HG03520 (cell line): ENCODE measurements at regions not wholly inside any gene's neighbourhood (a gene's known extent, or its start where the extent isn't known, plus 50 kb on each side); places are given as distances from the start of the nearest gene placed in this dataset.

Experiments used
- ATAC-seq: cut with Tn5 transposase; IDR thresholded peaks from one replicate; pipeline ENCODE4 v1.9.1; 2021; ENCODE audit warnings: mild to moderate bottlenecking, moderate library complexity; ENCODE audit not compliant: unreplicated experiment

DNA sequence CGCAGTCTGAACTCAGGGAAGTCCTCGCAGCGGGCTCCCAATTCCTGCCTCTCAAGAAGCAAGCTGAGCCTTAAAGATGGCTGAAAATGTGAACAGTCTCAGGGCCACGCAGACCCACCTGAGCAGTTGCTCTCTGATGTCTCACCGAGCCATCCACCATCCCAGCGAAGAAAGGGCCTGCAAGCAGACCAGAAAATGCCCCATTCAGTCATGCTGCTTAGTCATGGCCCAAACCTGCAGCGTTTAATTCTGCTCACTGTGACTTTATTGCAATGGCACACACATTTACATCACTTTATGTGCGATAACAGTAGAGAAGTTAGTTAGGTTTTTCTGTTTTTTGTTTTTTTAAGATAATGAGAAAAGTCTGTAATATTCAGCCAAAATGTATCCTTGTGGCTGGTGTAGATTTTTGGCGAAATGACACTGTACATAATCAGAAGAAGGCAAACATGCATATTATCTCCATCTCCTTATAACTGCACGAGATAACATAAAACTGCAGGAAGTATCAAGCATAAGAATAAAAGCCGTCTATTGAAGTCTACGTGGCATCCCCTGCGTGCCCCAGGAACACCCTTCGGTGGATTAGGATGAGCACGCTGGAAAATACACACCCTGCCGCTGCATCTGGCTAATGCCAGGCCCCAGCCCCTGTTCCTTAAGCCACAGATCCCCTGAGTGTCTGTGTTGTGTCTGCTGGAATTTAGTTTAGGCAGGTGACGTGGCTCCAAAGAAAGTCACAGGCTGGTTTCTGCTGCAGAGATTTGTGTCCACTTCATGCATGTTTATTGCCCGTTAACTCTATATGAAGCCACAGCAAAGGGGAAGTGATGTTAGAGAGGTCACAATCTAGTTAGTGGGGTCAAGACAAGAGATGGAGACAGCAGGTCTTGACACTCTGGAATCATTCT is 119.8 kb upstream of the IRF2BP2 start:
- no peak for ATAC-seq

DNA sequence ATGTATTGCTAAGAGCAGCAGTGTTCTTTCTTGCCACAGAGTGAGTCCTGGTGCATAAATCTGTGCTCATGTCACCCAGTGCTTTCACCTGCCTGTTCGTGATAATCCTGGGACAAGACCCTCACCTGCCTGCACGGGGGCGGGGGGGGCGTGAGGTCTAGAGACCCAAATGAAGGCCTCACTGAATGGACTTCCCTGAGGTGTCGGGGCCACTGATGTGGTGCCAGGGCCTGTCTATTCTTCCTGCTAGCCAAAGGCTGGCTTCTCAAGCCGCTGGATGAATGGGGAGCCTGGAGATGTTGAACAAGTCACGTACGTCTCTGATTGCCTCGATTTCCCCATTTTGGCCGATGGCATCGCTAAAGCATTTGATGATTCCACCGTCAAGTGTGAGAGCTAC is 118.8 kb upstream of the IRF2BP2 start:
- no peak for ATAC-seq

DNA sequence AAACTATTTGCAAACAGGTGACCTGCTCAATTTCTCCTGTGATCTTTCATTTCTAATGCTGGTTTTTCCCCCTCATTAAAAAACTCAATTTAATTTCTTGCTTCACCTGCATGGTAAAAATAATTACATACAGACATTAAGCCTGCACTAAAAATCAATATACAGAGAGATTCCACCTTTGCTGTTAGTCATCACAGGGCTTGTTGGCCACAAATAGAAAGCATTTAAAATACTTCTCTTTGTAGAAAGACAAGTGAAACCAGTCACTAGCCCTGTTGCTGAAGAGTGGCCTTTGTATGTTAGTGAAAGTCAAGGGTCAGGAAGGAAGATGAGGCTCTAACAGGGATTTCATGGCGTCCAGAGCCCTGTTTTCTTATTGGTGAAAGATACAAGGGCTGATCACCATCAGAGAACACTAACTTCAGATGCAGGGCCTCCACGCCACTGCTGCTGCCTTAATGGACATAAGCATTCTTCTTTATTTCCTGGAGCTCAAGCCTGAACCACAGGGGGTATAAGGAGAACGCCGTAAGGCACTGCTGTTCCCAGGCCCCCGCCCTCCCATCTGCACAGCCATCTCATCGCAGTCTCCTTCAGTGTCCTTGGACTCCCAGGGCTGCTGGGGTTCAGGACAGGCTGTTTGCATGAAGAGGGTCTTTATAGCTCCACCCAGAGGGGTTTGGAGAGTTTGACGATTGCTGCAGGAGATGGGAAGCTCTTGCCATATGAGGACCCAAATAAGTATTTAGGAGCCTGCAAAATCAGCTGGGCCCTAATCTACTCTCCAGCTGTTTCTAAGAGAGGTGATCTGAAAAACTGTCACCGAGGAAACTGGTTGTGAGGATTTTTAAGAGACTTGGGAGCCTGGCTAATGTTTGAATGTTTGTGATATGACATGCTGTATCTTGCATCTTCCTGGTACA is 117.3 kb upstream of the IRF2BP2 start:
- ATAC-seq, result no peak

DNA sequence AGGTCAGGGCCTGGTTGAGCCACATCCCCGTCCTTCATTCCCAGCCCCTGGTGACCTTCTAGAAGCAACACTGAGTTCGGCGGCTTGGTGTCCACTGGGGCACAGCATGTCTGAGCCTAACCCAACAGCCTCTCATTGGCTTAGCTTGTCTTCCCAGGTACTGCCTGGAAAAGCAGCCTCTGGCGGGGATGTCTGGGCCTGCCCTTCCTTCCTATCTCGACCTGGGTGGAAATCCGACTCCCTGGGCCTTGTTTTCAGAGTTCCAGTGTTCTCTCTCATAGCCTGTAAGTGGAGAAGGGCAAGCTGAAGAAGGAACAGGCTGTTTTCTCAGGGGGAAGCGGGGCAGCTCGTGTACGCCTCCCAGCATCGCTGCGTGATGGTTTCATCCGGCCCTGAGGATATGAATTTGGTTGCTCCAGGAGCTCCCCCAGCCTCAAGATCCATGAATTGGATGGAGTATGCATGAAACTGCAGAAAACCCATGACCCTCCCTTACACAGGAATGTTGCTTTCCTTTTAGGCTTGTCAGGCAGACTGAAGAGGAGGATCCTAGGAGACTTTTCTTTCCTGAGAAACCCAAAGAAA is 116.5 kb upstream of the IRF2BP2 start:
- ATAC-seq, result no peak

DNA sequence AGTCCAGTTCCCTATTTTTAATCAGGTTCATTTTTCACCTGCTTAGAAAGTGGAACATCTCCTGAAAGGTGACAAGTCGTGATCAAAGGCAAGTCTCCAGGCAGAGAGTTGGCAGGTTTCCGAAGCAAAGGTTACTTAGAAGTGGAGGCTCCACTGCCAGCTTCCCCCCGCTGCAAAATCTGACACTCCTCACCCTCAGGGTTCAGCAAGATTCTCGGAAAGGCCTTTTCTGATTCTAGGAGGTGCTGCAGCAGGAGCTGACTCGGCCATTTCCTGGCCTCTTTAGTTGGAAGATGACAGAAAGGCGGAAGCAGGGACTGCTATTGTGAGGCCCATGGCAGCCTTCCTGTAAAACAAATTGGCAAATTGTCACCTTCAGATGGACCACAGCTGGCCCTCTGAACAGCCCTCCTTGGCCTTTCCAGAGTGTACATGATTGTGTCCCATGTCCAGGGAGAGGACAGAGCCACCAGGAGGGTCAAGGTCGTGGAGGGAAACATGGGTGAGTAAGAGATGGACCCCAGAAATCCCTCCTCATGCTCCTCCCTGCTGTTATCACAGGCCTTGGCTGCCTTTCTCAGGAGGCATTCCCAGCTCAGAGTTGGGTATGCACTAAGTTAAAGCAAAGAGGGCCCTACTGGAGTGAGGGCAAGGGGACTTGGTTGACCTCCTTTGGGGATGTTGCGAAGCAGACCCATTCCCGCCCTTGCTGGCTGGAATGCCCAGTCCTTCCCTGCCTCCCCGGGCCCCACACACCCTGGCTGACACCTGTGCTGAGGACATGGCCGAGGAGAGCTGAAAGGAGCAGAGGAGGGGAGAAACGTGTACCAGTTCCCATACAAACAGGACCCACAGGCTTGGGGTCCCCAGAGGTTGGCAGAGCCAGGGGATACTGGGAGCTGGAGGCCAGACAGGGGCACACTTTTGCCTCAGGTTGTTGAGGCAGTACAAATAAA is 115.5 kb upstream of the IRF2BP2 start:
- no peak for ATAC-seq

DNA sequence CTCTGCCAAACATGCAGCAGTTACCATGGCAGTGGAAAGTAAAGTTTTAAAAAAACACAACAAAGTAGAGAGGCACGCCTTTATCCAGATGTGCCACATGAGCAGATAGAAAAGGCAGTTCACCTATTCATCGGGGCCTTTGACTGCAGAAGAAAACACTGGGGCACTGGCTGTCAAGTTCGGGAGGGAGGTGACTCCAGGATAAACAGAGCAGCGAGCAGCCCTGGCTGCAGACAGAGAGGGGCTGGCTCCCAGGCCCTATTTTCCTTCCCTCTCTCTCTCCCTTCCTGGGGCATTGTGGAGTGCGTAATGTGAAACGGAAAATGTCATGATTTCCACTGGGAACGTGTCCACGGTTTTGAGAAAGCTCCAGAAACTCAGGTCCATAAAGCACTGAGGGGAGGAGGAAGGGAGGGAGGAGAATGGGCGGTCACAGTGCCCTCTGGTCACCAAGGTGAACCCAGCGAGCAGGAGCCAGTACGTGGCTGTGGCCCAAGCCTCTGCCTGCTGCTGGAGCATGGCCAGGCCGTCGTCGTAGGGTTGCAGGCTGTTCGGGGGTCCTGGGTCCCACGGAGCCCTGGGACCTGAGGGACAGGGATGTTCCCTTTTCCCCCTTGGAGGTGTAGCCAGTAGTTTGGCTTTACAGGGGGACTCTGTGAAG is 114.7 kb upstream of the IRF2BP2 start:
- ATAC-seq, result no peak

DNA sequence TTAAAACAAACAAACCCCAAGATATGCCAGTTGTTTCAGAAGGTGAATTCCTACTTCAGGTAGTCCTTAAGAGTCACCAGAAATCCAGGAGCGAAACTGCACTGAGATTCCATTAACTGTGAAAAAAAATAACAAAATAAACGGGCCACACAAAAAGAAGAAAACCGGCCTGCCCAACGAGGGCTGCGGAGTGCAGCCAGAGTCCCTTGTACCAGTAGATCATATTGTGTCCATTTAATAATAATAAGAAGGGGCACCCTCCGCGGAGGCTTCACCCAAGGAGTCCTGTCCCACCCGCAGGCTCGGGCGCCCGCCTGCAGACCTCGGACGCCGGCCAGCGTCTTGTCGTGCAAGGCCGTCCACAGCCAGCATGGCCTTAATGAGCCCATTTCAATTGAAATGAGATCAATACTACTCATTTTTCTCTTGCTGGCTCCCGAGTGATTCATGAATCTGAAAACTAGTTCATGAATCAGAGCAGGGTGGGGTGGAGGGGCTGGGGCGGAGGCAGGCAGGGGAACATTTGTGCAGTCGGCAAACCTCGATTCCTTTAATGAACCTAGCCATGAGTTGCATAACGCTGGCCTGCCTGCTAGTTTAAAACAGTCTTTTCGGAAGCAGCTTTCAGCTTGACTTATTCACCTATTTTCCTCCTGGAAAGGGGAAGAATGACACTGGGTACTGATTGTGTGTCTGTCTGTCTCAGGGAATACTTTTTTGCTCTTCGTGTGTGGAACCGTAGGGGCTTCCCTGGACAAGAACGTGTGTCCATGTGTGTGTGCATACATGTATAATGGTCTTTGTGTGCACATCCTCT is 113.1 kb upstream of the IRF2BP2 start:
- no peak for ATAC-seq

DNA sequence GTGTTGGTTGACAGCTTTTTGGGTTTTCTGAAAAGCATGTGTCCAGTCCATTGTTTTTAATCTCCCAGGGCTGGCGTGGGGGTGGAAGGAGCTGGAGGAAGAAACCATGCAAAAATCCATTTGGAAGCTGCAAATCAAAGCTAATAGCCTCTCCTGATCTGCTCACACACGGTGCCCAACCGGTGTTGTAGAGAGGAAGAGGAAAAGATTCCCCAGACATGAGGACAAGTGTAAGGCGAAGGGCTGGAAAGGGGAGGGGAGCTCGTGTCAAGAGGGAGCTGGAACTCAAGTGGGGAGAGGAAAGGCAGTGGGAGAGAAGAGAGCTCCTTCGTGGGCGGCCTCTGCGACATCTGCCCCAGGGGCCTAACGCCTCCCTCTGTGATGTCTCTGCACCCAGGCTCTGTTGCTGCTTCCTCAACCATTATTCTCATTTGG is 112.3 kb upstream of the IRF2BP2 start:
- ATAC-seq, result no peak

DNA sequence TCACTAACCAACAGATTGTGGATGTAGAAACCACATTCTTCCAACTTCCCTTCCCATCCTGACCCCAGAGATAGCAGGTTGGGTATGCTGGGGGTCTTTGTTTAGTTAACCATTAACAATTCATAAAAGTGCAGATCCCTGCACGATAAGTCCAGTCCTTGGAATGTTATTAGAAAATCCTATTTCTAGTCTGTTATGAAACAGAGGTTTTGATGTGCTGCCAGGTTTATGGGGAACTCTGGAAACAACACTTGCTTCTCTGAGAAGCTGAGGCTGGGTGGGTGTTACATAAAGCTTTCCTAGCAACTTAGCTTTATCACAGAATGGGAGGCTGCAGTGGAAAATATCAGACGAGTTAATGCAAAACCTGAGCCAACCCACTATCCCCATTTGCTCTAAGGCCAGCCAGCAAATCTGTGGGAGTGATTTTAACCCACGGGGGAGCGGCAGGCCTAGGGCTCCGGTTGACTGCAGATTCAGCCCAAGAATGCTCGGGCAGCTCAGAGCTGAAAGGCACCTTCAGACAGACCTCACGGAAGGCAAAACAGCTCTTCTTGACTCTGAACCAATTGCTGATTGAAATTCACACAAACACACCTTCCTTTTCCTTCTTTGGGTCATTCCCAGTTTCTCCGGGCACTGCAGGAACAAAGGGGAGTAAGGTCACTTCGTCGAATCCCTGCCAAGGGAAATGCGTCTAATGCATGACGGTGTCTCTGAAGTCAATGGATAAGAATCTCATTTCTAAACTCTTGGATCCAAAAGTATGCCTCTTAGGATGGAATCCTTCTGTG is 111.7 kb upstream of the IRF2BP2 start:
- ATAC-seq, result no peak

DNA sequence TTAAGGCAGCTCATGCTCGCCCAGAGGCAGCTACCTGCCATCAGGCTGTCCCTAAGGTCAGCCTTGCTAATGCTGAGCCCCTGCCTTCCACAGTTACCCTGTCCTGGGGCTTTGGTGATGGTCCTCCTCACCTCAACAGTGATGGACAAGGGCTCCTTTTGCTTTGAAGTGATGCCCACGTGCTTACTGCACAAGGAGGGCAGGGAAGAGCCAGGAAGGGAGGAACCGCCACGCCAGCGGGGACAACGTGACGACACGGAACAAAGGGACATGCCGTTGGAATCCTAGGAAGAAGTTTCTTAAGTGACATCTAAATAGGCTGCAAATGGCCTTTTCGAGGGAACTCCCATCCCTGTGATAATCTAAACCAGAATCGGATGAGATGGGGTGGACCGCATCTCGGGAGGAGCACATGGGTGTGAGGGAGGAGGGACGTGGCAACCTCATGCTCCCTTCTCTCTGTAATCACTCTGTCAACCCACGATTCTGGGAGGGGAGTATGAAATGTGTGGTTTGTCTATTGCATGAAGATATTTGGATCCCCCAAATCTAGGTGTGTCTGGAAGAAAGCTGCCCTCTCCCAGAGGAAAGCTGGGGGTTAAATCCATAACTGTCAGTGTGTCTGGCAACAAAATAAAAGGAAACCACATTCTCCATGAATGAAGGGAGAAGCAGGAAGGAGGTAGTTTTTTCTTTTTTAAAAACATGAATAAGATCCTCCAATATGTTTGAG is 110.9 kb upstream of the IRF2BP2 start:
- no peak for ATAC-seq

DNA sequence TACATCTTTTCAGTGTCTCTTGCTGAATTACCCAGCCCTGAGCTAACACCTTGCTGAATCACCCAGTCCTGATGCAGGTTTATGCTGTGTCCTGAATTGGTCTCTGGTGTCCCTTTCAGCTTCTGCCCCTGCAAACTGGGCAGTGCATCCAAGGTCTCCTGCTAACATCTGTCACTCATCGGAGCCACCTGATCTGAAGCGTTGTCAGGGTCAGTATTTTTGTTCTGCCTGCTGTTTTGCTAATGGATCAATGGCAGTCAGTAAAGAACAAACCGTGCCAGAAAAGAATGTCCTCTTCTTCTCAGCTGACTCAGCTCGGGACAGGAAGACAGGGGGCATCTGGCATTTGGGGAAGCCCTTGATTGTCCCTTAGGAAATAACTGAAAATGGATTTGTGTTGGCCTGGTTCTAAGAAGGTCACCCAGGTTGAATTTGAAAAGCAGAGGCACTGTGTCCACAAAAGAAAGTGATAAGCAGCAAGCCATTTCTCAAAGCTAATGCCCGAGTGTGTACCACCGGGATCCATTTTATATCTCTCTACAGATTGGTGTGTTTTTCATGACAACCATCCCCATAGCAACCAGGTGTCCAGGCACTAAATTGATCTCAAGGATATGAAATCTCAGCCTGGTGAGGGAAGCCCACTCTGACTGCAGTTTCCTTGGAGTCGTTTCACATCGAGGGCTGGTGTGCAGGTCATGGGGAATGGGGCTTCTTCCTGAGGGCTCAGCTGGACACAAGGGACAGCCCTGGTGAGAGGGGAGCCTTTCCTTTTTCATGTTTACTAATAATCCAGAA is 109.7 kb upstream of the IRF2BP2 start:
- no peak for ATAC-seq

DNA sequence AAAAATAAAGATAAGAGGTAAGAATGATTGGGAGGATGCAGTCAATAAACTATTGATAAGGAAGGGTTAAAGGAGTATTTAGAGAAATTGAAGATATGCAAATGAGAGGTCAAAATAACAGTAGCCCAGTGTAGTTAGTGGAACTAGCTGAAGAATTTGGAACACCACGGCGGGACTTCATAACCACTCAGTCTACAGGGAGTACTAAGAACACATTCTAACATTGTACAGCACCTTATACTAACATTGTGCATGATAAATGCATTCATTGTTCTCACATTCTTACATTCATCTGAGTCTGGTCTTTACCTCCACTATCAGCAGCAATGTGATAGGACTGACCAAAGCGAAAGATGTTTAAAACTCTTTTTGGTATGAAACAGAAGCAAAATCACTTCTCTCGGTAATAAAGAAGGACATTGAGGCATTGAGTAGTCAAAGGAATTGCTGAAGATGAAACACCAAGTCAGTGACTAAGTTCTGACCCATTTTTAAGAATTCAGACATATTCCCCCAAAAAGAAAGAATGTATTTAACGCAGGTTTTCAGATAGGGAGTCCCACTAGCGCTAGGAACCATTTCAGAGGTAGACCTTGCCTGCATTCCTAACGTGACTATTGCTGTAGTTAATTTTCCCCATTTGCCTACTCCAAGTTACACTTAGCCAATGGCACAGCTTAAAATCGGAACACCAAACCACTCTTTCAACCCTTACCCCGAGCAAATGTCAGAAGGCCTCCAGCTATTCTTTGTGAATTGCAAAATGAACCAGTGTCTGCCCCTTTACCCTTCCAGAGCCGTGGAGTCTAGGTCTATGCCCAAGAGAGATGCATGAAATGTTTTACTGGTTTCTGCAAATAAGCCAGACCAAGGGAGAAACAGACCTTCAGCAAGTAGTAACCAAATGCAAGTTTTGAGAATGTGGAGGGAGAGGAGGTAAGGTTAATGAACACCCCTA is 108.8 kb upstream of the IRF2BP2 start:
- ATAC-seq, result no peak

DNA sequence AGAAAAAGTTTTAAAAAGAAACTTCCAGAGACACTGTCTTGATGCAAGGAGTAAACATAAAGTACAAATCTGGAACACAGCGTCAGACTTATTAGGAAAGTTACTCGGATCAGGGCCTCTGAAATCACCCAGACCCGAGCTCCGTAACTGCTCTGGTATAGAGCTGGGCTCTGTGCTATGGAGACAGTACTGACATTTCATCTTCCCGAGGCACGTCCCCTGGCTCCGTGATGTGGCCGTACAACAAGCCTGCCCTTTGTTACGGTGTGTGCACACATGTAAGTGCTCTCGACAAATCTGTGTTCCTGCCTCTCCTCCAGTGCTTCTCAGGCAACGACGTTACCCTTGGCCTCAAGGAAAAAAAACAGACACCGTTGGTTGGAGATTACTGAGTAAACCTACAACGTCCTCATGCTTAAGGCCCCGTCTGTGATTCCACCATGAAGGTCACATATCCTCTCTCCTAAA is 107.0 kb upstream of the IRF2BP2 start:
- no peak for ATAC-seq

DNA sequence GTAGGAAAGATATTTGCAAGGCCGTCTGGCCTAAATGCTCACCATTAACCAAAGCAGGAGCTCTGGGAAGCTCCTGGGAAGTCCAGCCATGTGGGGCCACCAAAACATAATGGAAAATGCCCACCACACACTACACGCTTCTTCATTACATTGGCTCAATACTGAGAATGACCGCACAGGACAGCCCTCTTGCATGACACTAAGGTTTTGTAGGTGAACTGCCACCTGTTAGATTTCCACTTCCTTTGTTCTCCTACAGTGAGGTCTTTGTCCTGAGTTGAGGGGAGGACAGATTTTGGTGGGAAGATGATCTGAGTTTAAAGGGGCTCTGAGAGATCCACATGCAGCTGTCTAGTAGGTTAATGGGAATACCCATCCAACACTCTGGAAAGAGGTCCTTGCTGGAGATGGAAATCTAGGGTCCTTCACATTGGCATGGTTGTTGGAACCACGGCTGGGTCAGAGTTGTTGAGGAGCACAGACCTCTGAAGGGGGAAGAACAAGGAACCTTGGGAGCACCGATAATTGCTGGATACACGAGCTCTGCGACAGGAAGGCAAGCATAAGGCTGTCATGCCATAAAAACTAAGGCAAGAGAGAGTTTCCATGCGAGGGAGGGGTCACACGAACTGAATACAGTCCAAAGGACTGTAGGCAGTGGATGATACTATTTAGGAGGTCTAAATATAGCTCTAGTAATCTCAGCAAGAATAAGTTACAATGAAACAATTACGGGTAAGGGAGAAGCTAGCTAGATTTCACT is 105.5 kb upstream of the IRF2BP2 start:
- no peak for ATAC-seq

DNA sequence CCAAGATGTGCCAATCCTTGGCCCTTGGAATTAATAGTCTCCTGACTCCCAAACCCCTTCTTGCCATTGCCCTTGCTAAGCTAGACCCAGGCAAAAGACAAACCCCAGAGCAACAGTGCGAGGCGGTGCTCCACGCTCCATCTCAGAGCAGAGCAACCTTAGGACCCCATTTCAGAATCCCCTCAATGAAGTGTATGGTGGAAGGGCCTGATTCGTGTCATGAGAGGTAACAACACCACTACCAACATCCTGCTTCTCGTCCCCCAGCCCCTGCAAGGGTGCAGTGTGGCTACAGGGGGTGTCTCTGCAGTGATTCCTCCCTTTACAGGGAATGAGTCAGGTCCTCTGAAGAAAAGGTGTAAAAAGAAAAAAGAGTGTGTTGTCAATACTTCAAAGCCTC is 103.9 kb upstream of the IRF2BP2 start:
- no peak for ATAC-seq
